MM.1S (cell line): ENCODE measurements at regions not wholly inside any gene's neighbourhood (a gene's known extent, or its start where the extent isn't known, plus 50 kb on each side); places are given as distances from the start of the nearest gene placed in this dataset.
"Not testable (repeated sequence)": the region's sequence is repeated elsewhere in the genome, so short reads cannot be mapped to it uniquely, and the experiment has no call there.

ENCODE experiments used
- DNase-seq: peaks from one replicate; pipeline ENCODE4 v3.0.0-alpha.2; 2015
- H2AFZ ChIP-seq: fragments of 300-600 bp; sonication (generic); 2 replicates; pipeline ENCODE4 v1.6.0; 2016; ENCODE audit warnings: antibody characterized with exemption, low read length
- H3F3A ChIP-seq: fragments of 300-600 bp; sonication (generic); 2 replicates; pipeline ENCODE4 v1.6.1; 2016; ENCODE audit warnings: mild to moderate bottlenecking, antibody characterized with exemption, low read length, moderate library complexity, mixed read lengths; ENCODE audit not compliant: insufficient read depth
- H3K27ac ChIP-seq: fragments of 300-600 bp; sonication (generic); 2 replicates; pipeline ENCODE4 v1.5.1; 2016; ENCODE audit warnings: mild to moderate bottlenecking, low read length
- H3K27me3 ChIP-seq: fragments of 300-600 bp; sonication (generic); replicated peaks from 2 replicates; pipeline ENCODE4 v1.6.0; 2016; ENCODE audit warnings: low read length; ENCODE audit not compliant: insufficient read depth
- H3K36me3 ChIP-seq: fragments of 300-600 bp; sonication (generic); replicated peaks from 2 replicates; pipeline ENCODE4 v1.6.1; 2016; ENCODE audit warnings: mild to moderate bottlenecking, low read length, mixed read lengths; ENCODE audit not compliant: insufficient read depth
- H3K4me1 ChIP-seq: fragments of 300-600 bp; sonication (generic); 2 replicates; pipeline ENCODE4 v1.6.1; 2016; ENCODE audit warnings: low read length, mixed read lengths
- H3K4me2 ChIP-seq: fragments of 300-600 bp; sonication (generic); 2 replicates; pipeline ENCODE4 v1.6.0; 2016; ENCODE audit warnings: low read depth, low read length
- H3K4me3 ChIP-seq: fragments of 300-600 bp; sonication (generic); 2 replicates; pipeline ENCODE4 v1.5.1; 2016; ENCODE audit warnings: low read length, mixed read lengths
- H3K79me2 ChIP-seq: fragments of 300-600 bp; sonication (generic); 2 replicates; pipeline ENCODE4 v1.6.1; 2016; ENCODE audit warnings: mixed run types, low read length, mixed read lengths
- H3K9ac ChIP-seq: fragments of 300-600 bp; sonication (generic); 2 replicates; pipeline ENCODE4 v1.6.1; 2016; ENCODE audit warnings: low read length, mixed read lengths
- H3K9me2 ChIP-seq: fragments of 300-600 bp; sonication (generic); replicated peaks from 2 replicates; pipeline ENCODE4 v1.6.1; 2016; ENCODE audit warnings: mild to moderate bottlenecking, low read length, mixed read lengths; ENCODE audit not compliant: insufficient read depth
- H3K9me3 ChIP-seq: fragments of 300-600 bp; sonication (generic); replicated peaks from 2 replicates; pipeline ENCODE4 v1.6.1; 2016; ENCODE audit warnings: mild to moderate bottlenecking, low read length, mixed read lengths; ENCODE audit not compliant: insufficient read depth
- H4K20me1 ChIP-seq: fragments of 300-600 bp; sonication (generic); 2 replicates; pipeline ENCODE4 v1.6.1; 2016; ENCODE audit warnings: mild to moderate bottlenecking, low read length, moderate library complexity, mixed read lengths; ENCODE audit not compliant: insufficient read depth
- EZH2 ChIP-seq: fragments of 300-600 bp; sonication (generic); optimal IDR thresholded peaks from 2 replicates; pipeline ENCODE3; 2017; ENCODE audit warnings: low read depth, mild to moderate bottlenecking, antibody characterized with exemption, low read length, mixed read lengths
- EZH2phosphoT487 ChIP-seq: fragments of 300-600 bp; sonication (generic); IDR thresholded peaks from 2 replicates; pipeline ENCODE4 v1.6.1; 2018; ENCODE audit warnings: antibody characterized with exemption, low read length
- TF ChIP-seq, protein P1 (sequence below): fragments of 300-600 bp; sonication (generic); IDR thresholded peaks from 2 replicates; pipeline ENCODE4 v1.5.1; 2016; ENCODE audit warnings: antibody characterized with exemption, low read length, mixed read lengths

DNA sequence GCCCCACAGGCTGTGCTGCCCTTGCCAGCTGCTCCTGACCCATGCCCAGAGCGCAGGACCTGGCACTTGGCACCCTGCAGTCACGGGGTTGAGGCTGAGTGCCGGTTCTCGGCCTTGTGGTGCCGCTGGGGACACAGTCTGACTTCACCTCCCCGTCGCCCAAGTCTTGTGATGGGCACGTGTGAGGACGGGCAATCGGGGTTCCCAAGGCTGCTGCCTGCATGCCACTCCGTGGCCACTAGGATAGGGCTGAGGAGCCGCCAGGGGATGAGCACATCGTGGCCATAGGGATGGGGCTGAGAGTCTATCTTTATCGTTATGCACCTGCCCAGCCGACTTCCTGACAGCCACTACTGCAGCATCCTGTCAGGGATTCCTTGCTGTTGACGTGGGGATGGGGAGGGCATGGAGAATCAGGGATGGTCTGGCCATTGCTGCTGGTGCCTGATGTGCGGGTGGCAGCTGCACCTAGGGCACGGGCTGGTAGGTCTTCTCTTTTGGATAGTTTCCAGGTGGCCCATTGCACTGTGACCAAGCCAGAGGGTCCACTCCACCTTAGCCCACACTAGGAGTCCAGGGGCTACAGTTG, 243.5 kb downstream of the FOXD4L6 start:
- DNase-seq, H3K9ac ChIP-seq, H3K27me3 ChIP-seq, H3F3A ChIP-seq, H3K4me2 ChIP-seq, H3K9me3 ChIP-seq, H3K79me2 ChIP-seq, H3K9me2 ChIP-seq, H3K27ac ChIP-seq, H3K4me3 ChIP-seq, H3K36me3 ChIP-seq, H2AFZ ChIP-seq, H3K4me1 ChIP-seq, H4K20me1 ChIP-seq: not testable (repeated sequence)

DNA sequence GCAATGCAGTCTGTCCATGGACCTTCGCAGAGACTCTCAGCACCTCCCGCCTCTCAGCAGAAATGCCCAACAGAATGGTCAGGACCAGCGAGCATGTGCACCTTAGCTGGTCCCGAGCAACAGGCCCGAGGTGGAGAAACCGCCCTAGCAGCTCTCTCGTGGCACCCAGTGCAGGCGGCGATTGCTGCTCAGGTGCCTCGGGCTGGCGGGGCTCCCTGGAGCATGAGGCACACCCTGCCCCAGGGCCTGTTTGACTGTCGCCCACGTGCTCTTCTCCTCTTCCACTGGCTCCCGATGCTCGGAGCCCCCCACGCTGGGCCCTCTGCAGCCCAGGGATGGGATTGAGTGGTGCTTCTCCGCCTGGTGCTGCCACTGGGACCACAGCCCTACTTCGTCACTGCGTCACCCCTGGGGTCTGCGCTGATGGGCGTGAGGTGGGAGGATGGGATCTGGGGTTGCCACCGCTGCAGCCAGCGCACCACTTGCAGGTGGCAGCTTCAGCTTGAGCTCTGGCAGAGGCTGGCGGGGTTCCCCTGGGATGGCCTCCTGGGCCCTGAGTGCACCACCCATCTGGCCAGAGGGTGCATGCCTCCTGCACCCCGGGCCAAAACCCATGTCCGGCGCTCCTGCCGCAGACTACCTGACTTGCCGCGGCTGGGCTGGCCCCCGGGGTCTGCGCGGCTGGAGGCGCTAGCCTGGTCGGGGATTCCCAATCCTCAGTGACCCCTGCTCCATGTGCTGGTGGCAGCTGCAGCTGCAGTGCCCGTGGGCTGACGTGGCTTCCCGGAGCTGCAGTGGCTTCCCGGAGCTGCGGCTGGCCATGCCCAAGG, 244.2 kb downstream of the FOXD4L6 start:
- H3K4me1 ChIP-seq: no peaks in the 10 kb centered on the region
- H2AFZ ChIP-seq: no peak overlapping the region
- no peaks in the 10 kb centered on the region for H3K79me2 ChIP-seq
- no peak overlapping the region for H3K9ac ChIP-seq
- H3K27ac ChIP-seq: no peak overlapping the region
- no peaks in the 10 kb centered on the region for H3K9me2 ChIP-seq
- H3K9me3 ChIP-seq: no peaks in the 10 kb centered on the region
- H4K20me1 ChIP-seq: no peaks in the 10 kb centered on the region
- no peaks in the 10 kb centered on the region for H3K27me3 ChIP-seq
- peak; percentile 1 for DNase-seq
- H3K36me3 ChIP-seq: no peaks in the 10 kb centered on the region
- TF ChIP-seq EZH2phosphoT487 (no peak), EZH2 (no peak)
- TF ChIP-seq, protein P1, sequence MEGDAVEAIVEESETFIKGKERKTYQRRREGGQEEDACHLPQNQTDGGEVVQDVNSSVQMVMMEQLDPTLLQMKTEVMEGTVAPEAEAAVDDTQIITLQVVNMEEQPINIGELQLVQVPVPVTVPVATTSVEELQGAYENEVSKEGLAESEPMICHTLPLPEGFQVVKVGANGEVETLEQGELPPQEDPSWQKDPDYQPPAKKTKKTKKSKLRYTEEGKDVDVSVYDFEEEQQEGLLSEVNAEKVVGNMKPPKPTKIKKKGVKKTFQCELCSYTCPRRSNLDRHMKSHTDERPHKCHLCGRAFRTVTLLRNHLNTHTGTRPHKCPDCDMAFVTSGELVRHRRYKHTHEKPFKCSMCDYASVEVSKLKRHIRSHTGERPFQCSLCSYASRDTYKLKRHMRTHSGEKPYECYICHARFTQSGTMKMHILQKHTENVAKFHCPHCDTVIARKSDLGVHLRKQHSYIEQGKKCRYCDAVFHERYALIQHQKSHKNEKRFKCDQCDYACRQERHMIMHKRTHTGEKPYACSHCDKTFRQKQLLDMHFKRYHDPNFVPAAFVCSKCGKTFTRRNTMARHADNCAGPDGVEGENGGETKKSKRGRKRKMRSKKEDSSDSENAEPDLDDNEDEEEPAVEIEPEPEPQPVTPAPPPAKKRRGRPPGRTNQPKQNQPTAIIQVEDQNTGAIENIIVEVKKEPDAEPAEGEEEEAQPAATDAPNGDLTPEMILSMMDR: no peak
- no peak overlapping the region for H3K4me3 ChIP-seq
- no peak overlapping the region for H3K4me2 ChIP-seq
- no peaks in the 10 kb centered on the region for H3F3A ChIP-seq

DNA sequence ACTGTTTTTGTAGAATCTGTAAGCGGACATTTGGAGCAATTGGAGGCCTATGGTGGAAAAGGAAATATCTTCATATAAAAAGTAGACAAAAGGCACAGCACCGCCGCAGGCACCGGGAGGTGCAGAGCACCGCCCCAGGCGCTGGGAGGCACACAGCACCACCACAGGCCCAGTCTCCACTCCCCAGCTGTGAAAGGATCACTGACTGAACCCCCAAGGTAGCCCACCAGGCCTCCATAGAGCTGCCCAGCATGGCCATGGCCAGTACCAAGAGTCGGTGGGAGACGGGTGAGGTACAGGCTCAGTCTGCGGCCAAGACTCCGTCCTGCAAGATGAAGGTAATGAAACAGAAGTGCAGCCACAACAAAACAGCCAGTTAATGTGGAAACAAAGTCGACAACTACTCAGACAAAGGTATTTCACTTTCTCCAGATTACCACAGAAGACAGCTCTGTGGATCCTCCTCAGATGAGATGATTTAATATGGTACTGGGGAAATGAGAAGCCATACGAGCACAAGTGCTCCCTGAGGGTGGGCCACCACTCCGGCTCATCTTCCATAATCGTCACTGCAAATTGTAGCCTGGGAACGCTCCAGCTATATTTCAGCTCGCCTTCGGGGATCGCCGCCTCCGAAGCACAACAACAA, 244.9 kb downstream of the FOXD4L6 start:
- H3K79me2 ChIP-seq, H3K27me3 ChIP-seq, H3K4me1 ChIP-seq, H3K9ac ChIP-seq, H3K9me3 ChIP-seq, H3F3A ChIP-seq, H3K36me3 ChIP-seq, H4K20me1 ChIP-seq, H3K4me3 ChIP-seq, H3K9me2 ChIP-seq, DNase-seq, H3K27ac ChIP-seq, H3K4me2 ChIP-seq, H2AFZ ChIP-seq: not testable (repeated sequence)

DNA sequence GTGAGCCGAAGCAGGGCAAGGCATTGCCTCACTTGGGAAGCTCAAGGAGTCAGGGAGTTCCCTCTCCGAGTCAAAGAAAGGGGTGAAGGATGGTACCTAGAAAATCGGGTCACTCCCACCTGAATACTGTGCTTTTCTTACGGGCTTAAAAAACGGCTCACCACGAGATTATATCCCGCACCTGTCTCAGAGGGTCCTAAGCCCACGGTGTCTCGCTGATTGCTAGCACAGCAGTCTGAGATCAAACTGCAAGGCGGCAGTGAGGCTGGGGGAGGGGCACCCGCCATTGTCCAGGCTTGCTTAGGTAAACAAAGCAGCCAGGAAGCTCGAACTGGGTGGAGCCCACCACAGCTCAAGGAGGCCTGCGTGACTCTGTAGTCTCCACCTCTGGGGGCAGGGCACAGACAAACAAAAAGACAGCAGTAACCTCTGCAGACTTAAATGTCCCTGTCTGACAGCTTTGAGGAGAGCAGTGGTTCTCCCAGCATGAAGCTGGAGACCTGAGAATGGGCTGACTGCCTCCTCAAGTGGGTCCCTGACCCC, 254.7 kb downstream of the FOXD4L6 start:
- not testable (repeated sequence) for H3K27me3 ChIP-seq, H3K9me3 ChIP-seq, DNase-seq, H3K79me2 ChIP-seq, H3K4me1 ChIP-seq, H3K4me2 ChIP-seq, H2AFZ ChIP-seq, H3K27ac ChIP-seq, H3K9me2 ChIP-seq, H3K9ac ChIP-seq, H3F3A ChIP-seq, H4K20me1 ChIP-seq, H3K36me3 ChIP-seq, H3K4me3 ChIP-seq

DNA sequence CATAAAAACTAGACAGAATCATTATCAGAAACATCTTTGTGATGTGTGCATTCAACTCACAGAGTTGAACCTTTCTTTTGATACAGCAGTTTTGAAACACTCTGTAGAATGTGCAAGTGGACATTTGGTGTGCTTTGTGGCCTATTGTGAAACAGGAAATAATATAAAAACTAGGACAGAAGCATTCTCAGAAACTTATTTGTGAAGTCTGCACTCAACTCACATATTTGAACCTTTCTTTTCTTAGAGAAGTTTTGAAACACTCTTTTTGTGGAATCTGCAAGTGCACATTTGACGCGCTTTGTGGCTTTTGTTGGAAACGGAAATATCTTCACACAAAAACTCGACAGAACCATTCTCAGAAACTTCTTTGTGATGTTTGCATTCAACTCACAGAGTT, 260.0 kb downstream of the FOXD4L6 start:
- not testable (repeated sequence) for H3K4me1 ChIP-seq, H3K9ac ChIP-seq, H3K4me3 ChIP-seq, H2AFZ ChIP-seq, H3K27me3 ChIP-seq, H3K27ac ChIP-seq, H3K9me3 ChIP-seq, H4K20me1 ChIP-seq, H3K36me3 ChIP-seq, H3K4me2 ChIP-seq, H3K79me2 ChIP-seq, H3K9me2 ChIP-seq, H3F3A ChIP-seq
- peak; percentile 14 for DNase-seq
